ENCODE measurements at regions not wholly inside any gene's neighbourhood (a gene's known extent, or its start where the extent isn't known, plus 50 kb on each side); places are given as distances from the start of the nearest gene placed in this dataset.

DNA sequence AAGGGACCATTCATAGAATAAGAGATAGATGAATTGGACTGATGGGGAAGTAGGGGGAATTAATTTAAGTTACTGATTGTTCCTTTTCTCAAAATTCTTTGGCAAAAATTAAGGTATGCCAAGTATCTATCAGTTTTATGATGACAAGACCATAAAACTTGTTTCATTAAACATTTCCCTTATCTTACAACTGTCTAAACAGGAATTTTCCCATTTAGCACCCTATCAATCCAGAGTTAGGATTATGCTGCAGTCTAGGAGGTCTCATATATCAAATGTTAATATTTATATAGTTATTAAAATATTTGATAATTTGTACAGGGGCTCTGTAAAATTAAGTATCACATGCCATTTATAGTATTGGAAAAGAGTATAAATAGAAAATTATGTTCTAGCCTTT is 51.5 kb upstream of the ARID1B start:
- no peak for DNase-seq (ENCODE audit: low read depth in 2 of 2)

DNA sequence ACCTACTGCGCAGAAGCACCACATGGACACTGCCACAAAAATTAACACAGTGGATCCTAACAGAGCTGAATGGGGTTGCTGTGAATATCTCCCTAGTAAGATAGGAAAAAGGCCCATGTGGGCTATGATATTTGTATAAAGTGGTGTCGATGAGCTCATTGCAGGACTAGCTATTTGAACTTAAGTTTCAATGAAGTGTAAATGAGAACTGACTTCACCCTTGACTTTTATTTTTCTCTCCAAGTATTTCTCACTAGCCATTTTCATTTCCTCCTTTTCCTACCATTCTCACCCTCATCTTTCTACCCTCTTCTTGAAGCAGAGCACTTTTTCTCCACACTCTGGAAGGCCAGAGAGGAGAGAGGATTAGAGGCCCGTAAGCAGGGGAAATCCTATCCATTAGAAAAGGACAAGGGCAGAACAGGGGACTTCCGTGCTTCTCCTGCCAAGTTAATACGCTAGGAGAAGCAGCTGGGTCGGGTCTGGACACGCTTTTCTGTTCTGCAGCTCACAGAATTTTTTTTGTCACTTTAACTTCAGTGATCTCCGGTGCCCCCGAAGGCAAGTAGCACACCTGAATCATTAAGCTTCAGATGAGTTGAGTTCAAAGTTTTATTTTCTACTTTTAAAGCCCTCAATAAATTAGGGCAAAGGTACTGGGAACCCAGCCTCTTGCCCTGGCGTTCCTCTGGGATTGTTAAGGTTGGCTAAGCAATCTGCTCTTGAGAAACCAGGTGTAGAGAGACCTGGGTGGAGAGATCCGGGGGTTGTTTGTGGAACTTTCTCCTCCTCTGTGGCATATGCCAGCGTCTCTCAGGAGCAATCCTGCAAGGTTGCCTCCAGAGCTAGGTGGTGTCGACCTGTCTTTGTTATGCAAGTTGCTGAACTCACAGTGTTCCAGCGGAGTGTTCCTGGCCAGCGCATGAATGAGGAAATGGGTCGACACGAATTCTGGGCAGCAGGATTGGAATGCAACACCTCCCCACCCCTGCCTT is 56.2 kb upstream of the ARID1B start:
- DNase-seq (ENCODE audit: low read depth in 2 of 2), result no peak

DNA sequence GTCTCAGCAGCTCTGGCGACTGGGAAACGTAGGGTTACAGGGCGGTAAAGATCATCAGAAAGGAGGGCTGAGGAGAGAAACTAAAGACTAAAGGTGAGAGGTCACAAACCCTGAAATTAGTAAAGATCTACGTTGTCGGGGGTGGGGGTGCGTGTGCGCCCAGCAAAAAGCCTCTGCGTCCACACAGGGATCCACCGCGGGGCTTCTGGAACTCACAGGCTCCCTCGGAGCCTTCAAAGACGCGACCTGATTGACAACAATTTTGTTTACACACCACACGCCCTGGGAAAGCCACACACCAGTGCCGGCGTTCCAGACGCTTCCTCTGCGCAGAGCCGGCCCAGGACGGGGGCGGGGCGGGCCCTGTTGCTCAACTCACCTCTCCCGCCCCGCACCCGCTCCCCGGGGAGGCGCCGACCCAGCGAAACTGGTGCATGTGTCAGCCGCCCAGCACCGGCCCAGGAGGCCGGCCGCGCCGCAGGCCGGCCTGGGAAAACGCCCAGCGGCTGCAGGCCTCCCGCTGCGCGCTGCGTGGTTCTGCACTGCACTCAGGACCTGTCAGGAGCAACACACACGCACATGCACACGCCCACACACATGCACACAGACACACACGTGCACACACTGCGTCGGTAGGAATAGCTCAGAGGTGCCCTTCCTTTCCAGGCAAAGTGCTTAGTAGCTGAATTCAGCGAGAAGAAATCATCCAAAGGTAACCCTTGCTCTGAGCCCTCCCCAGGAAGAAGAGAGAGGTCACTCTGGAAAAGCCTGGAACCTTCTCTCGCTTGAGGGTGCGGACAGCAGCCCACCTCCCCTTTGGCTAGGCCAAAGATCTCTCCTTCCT is 57.2 kb upstream of the ARID1B start:
- peak; percentile 60 to 62 for DNase-seq (ENCODE audit: low read depth in 2 of 2)

DNA sequence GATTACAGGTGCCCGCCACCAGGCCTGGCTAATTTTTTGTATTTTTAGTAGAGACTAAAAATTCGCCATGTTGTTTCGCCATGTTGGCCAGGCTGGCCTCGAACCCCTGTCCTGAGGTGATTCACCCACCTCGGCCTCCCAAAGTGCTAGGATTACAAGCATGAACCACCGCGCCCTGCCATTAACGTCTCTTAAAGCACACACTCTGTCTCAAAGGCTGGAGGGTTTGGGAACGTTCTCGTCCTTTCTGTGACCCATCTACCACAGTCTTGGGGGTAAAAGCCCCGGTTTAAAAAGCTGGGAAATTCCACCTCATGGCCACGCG is 57.8 kb upstream of the ARID1B start:
- DNase-seq (ENCODE audit: low read depth in 2 of 2), result no peak

DNA sequence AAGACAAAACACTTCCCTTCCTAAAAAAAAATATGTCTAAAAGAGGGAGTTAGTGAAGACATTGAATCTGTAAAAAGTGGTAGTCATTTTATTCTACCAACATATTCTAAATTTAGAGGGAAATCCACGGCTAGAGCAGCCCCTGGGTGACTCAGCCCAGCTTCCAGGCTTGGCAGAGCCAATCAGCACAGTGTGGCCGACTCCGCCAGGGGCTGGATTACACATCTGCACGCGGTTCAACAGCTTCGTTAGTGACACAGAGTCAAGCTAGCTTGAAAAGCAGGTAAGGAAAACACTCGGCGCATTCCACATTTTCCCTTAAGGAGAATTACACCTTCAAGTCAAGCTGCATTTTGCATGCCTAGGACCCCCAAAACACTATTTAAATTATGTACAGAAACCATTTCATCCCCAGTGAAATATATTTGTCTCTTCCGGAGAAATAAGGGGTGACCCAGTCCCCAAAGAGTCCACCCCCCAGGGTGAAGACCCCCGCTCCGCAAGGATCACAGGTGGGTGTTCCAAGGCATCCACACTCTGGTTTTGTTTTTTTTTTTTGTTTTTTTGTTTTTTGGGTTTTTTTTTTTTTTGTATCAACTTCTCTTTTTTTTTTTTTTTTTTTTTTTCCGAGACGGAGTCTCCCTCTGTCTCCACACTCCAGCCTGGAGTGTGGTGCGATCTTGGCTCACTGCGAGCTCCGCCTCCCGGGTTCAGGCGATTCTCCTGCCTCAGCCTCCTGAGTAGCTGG is 58.4 kb upstream of the ARID1B start:
- DNase-seq (ENCODE audit: low read depth in 2 of 2), result no peak

DNA sequence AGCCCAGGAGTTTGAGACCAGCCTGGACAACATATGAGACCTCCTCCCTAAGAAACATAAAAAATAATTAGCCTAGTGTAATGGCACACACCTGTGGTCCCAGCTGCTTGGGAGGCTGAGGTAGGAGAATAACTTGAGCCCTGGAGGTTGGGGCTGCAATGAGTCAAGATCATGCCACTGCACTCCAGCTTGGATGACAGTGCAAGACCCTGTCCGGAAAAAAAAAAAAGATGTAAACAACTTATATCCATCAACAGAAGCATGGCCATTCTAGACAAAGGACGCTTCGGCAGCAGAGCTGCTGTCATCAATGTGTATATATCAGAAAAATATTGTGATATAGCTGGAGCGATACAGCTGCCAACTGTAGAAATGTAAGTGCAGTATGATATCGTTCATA is 59.6 kb upstream of the ARID1B start:
- DNase-seq (ENCODE audit: low read depth in 2 of 2), result no peak

DNA sequence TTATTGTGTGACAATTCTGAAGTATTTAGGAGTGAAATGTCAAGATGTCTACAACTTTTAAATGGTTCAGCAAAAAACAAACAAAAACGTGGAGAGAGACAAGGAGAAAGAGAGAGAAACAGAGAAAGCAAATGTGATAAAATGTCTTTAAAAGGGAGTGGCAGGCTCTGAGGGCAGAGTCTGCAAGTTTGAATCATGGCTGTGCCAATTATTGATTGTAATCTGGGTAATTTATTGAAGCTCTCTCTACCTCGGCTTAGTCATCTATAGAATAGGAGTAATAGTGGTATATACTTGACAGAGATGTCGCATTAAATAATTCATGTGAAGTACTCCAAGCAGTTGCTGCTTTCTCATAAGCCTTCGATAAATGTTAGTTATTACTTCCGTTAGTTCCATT is 61.3 kb upstream of the ARID1B start:
- DNase-seq (ENCODE audit: low read depth in 2 of 2), result no peak

DNA sequence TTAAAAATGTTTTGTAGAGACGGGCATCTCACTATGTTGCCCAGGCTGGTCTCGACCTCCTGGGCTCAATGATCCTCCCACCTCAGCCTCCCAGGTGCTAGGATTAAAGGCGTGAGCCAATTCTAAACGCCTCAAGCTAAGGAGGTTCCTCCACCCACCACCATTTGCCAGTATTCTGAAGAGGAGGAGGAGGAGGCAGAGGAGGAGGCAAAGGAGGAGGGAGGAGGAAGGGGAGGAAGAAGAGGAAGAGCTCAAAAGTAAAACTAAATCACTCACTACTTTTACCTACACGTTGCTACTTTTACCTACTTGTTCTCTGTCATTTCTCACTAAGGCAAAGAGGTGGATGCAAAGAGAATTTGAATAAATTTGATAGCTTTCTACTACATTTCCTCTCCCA is 63.6 kb upstream of the ARID1B start:
- no peak for DNase-seq (ENCODE audit: low read depth in 2 of 2)

DNA sequence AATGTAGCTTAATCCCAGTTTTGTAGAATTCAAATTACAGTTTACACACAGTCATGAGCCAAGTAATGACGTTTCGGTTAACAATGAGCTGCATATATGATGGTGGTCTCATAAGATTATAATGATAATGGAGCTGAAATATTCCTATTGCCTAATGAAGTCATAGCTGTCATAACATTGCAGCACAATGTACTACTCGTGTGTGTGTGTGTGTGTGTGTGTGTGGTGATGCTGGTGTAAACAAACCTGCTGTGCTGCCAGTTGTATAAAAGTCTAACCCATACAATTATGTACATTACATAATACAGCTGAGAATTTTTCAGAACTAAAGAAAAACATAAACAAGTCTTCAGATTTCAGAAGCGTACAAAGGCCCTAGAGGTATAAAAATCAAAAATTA is 66.7 kb upstream of the ARID1B start:
- no peak for DNase-seq (ENCODE audit: low read depth in 2 of 2)

DNA sequence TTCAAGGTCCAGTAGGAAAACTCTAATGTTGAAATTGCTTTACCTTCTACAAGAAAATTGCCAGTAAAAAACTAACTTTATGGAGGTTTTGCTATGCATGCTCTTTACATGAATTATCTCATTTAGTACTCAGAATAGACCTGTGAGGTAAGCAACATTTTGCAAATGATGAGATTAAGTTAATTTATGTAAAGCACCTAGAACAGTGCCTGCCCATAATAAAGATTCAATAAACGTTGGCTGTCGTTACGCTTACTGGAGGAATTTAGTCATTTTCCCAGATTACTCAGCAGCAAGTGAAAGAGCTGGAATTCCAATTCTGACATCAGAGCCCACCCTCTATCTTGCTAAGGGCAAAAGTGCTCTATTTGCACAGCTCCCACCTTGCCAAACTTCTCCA is 69.4 kb upstream of the ARID1B start:
- no peak for DNase-seq (ENCODE audit: low read depth in 2 of 2)

DNA sequence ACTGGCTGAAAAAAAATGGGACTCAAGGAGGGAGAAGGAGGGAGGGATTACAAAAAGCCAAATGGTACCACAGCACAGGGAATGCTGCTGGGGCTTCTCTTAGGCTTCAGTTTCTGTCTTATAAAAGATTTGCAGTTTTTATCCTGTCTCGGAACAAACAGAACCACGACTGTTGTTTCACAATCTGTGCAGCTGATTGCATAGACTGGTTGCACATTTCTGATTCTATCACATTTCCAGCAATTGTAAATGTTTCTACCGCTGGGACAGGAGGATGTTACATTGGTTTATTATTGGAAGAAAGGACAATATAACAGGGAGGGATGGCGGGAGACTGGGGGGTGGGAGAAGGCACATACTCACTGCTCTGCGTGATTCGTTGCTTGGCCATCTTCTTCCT is 73.5 kb upstream of the ARID1B start:
- no peak for DNase-seq (ENCODE audit: low read depth in 2 of 2)

DNA sequence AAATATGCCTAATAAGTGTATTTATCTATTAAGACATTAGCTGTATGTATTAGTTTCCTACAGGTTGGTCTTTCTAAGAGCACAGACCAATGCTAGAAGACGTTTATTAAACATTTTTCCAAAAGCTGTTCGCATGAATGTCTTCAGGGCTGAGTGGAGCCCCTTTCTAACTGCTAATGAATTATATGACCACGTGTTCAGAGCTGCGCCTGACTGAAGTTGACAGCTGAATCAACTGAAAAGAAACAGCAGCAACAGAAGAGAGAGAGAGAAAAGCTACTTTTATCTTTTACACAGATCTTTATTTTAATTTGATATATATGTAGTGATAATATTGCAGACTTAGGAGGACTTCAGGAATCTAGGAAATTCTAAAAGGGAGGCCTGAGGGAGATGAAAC is 75.2 kb upstream of the ARID1B start:
- no peak for DNase-seq (ENCODE audit: low read depth in 2 of 2)

DNA sequence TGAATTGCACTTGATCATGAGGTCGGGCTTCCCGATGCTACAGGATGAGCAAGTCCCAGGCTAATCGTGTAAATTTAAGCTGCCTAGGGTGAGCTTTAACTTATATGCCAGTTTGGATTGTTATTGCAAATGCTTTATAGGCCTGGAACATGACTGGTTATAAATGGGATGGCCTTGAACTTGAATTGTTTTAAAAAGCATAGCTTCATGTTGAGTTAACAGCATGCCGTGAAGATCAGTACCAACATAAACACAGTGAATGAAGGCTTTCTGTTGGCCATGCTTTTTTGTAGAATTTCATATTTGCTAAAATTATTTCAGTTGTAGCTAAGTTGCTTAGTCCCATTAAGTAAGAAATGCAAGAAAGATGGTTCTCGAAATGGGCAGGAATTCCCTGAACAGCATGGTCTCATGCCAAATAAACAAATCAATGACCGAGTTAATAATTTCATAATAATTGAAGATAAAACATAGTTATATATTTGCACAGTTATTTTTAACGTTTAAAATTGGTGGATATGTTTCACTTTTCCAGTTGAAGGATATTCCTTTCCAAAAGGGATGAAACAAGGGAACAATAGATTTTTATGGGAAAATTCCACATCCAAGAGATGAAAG is 76.6 kb upstream of the ARID1B start:
- no peak for DNase-seq (ENCODE audit: low read depth in 2 of 2)

DNA sequence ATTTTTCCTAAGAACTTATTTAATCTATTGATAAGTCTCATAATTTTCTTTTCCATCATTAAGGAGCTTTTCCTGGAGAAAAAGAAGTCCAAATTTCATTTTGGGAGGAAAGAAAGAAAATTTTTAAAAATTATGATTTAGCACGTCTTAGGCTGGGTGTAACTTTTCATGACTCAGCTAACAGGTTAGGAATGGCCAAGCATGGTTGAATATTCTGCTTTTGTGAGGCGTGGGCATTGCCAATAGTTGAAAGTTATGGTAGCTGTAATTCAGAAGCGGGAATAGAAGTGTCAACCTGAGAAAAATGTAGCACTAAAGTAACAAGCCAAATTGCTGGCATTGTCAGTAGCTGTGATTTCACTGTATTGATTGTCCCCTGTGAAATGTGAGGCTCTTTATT is 77.2 kb upstream of the ARID1B start:
- no peak for DNase-seq (ENCODE audit: low read depth in 2 of 2)

DNA sequence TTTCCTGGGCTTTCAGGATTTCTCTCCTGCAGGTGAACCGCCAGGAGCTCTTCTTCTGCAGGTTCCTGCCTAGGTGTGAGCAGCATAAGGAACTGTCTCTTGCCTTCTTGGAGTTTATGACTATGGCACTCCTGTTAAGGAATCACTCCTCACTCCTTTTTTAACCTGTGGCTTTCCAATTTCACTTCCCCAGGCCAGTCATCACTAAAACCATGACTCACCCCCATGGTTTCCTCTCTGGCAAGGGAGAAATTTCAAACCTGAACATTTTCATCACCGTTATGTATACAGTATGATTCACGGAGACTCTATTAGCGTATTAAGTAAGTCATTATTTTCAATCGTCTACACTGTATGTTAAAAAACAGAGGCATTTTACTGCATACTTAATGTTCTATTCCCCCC is 78.2 kb upstream of the ARID1B start:
- DNase-seq (ENCODE audit: low read depth in 2 of 2), result peak in 1 of 2 experiments; percentile 33

DNA sequence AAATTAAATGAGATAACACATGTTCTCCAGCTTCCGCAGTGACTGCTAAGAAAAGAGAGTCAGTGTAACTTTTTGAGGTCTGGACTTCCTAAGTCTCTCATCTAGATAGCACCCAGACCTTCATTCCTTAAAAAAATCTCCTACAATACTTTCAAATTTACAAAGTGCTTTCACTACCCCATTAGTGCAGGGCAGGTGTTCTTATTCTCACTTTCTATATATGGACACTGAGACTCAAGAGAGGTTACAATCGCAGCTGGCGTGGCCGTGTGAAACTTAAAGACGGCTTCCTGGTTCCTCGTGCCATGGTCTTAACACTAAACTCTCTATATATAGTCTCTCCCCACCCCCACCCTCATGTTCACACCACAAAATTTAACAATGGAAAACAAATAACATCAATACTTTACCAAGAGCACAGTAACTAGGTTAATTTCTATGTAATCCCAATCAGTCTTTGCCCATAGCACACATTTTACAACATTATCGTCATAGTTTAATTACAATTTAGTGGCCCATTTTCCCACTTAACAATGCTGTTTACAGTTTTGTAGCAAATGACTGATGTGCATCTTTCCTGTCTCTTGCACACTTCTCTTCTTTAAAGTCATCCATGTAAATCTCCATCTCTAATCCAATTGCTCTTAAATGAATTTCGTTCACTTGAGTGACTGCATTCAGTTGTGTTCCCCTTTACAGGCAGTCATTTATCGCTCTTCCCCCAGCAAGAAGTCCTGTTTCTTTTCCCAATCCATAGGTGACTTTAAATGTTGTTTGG is 78.8 kb upstream of the ARID1B start:
- DNase-seq (ENCODE audit: low read depth in 2 of 2), result no peak

DNA sequence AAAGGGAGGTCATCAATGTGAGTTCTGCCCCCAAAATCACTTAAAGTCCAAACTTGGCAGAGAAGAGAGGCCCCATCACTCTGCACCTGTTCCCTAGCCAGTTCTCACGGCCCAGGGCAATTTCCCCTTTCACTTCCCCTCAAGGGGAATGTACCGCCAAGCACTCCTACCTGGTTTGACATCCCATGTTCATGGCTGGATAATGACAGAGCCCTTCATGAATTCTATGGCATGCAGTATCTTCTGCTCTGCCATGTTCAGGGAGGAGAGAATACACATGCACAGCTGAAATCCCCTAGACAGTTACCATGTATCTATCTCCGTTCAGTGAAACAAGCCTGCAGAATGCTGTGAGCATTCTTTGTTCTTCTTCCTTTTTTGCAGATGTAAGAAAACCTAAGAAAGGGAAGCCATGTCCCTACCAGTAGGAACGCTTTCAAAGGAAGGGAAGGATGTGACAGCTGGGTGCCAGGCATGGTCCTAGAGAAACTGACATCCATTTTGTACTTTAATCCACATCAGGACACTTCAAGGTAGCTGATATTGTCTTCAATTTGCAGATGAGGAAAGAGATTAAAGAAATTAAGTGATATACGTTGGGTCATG is 79.8 kb upstream of the ARID1B start:
- no peak for DNase-seq (ENCODE audit: low read depth in 2 of 2)

DNA sequence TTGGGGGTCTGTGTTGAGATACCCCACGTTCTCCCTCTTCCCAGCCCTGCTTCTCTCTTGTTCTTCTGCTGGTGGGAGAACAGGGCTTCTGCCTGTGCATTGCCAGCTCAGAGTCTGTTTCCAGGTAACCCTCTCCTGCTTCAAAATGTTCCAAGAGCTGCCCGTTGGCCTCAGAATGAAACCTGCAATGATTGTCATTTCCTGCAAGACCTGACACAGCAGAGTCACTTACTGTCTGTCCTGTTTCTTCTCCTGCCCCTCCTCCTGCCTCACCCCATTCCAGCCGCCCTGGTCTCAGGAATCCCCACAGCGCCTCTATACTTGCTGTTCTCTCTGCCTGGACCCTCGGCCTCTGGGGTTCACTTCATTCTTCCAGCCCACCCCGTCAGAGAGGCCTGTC is 81.4 kb upstream of the ARID1B start:
- no peak for DNase-seq (ENCODE audit: low read depth in 2 of 2)

DNA sequence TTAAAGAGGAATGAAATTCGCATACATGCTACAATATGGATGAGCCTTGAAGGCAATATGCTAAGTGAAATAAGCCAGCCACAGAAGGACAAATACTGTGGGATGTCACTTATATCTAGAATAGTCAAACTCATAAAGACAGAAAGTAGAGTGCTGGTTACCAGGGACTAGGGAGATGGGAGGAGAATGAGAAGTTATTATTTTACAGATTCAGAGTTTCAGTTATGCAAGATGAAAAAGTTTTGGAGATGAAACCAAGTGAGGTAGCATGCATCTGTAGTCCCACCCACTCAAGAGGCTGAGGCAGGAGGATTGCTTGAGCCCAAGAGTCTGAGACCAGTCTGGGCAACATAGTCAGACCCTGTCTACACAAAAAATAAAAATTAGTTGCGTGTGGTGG is 82.5 kb upstream of the ARID1B start:
- no peak for DNase-seq (ENCODE audit: low read depth in 2 of 2)

DNA sequence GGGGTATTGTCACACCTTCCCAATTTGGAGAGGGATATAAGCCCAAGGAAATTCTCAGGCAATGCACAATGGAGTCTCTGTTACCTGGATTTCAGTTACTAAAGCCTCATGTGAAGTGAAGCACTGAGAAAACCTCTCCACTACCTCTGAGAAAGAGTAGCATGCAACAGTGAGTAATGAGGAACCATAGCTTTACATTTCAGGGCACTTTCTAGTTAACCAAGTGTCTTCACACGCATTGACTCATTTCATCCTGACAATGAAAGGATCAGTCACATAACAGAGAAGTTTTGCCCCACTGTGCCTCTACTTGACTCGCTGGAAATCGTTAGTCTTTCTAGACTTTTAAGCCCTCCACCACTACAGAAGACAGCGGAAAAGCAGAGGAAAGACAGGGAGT is 86.2 kb upstream of the ARID1B start:
- DNase-seq (ENCODE audit: low read depth in 2 of 2), result no peak

DNA sequence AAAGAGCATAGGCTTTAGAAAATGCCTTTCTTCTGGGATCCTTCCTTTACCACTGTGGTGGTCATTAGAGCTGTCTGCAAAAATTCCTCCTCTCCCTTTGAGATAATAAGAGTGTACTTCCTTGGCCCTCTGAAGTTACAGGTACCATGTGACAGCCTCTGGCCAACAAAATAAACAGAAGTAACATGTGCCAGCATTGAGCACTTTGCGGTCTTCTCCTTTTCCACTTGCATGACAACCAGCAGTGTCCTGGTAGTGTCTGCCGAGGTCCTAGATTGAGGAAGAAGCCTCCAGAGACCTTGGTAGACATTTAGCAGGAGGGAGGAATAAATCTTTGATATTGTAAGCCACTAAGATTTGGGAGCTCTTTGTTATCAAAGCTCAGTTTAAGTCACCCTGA is 87.5 kb upstream of the ARID1B start:
- no peak for DNase-seq (ENCODE audit: low read depth in 2 of 2)

All from fibroblast of skin of left biceps (primary cell).